Muscle of arm (tissue), 1 donor: ENCODE measurements at regions not wholly inside any gene's neighbourhood (a gene's known extent, or its start where the extent isn't known, plus 50 kb on each side); places are given as distances from the start of the nearest gene placed in this dataset.

Experiments used
- DNase-seq: peaks from one replicate; pipeline ENCODE4 v3.0.0-alpha.2; 2013

DNA sequence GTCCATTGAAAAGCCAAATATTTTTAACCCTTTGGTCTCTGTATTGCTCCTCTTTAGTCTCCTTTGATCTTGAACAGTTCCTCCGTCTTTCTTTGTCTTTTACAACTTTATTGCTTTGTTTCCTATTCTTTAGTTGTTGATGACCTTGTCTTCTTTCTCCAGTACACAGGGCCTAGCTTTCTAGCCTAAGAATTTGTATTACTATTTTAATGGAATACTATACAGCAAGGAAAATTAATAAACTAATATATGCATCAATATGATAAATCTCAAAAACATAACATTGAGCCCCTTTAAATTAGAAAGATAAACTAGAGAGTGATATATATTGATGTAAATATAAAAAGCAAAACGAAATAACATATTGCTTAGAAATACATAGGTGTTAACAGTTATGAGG lies 88.7 kb downstream of the NR1D2 start:
- no peak for DNase-seq

- no peak for DNase-seq
Observed at GRCh38 chr3:24034464-24034863, 89.4 kb downstream of the NR1D2 start.

GRCh38 chr3:24037971-24038370 lies 92.9 kb downstream of the NR1D2 start:
- DNase-seq: no peak

GRCh38 chr3:24040311-24040710 lies 95.2 kb downstream of the NR1D2 start:
- DNase-seq: no peak

- DNase-seq: peak; percentile 77
Observed at GRCh38 chr3:24042174-24043059, 97.3 kb downstream of the NR1D2 start.

- no peak for DNase-seq
Observed at GRCh38 chr3:24043168-24043567, 98.1 kb downstream of the NR1D2 start.

GRCh38 chr3:24043985-24044384 lies 98.9 kb downstream of the NR1D2 start:
- no peak for DNase-seq

DNA sequence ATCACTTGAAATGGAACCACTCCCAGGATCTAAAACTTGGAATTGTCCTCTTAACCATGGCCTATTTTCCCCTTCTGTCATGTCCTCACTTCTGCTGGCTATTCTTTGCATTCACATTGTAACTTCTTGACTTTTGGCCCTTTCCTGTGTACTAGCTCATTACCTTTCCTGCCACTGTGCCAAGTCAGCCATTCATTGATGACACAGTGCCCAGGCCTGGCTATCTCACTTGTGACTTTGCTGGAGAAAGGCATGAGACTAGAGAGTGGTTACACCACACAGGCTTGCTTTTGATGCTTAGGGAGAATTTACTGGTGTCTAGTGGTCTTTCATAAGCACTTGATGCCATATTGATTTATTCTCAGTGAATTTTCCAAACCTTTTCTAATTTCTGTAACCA lies 101.1 kb downstream of the NR1D2 start:
- no peak for DNase-seq

DNA sequence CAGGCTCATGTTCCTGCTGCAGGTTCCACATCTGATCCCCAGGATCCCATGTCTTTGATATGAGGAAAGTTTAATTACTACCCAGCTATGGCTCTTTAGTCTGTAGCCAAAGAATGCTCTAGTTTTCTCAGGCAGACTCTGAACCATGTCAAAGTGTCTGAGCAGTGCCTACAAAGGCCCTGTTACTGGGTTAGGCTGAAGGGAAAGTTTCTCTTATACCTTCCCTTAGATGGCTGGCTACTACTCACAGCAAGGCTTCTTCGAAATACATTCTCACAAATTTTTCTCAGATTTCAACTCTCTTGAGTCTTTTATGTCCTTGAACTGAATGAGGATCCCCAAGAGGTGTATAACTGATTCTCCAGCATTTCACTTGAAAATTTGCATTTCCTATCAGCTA lies 102.4 kb downstream of the NR1D2 start:
- no peak for DNase-seq

DNA sequence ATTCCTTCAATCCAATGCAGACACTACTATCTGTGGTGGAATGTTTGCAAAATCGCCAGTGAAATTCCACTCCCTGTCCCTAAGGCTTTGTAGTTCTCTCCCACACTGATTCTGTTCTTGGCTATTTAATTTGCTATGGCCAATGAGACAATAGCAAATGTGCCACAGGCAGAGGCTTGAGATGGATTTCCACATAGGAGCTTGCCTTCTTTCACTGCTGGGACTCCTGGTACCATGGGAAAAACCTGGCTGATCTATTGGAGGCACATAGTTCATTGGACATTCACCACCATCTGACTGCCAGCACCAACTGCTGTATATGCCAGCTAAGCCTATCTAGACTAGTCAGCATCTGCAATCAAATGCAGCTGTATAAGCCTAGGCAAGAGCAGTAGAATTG lies 103.8 kb downstream of the NR1D2 start:
- DNase-seq: no peak

DNA sequence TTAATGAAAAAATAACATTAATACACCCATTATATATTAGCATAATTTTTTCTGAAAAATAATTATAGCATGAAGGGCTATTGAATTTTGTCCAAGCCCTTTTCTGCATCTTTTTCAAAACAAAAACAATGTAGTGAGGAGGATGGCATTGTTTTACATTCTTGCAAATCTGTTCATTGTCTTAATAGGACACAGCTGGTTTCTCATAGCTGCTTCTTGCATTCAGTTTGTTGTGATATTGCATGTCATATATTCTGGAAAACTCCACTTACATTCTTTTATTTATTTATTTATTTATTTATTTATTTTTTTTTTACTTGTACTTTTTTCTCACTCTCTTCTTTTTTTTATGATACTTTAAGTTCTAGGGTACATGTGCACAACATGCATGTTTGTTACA lies 107.4 kb downstream of the NR1D2 start:
- no peak for DNase-seq

DNA sequence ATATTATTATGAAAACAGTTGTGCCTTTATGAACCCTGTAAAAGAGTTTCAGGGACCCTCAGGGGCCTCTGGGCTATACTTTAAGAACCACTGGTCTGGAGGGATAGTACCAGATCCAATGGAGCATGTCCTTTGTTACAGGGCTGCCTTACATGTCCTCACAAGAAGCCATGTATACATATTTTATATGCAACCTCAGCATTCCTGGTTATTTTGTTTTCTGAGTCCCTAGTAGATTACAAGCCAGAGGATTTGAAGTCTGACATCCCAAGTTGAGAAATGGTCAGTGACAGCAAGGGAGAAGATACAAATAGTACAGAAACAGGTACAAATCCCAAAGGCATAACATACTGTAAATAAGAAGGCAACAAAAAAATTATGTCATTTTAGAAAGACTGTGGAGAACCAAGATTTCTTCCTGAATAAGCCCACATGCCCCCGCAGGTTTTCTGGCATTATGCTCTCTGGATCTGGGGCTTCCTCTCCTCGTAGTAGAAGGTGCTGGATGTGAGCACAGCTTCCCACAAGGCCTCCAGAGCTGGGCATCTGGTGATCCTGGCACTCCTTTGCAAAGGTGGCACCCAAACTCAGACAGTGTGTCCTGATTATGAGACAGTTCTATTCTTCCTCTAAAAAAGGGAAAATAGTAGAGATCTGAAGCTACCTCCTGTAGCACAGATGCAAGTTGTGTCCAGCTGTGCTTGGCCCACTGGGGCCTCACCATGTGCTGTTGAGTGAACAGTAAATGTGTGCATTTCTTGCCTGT lies 114.0 kb downstream of the NR1D2 start:
- no peak for DNase-seq

DNA sequence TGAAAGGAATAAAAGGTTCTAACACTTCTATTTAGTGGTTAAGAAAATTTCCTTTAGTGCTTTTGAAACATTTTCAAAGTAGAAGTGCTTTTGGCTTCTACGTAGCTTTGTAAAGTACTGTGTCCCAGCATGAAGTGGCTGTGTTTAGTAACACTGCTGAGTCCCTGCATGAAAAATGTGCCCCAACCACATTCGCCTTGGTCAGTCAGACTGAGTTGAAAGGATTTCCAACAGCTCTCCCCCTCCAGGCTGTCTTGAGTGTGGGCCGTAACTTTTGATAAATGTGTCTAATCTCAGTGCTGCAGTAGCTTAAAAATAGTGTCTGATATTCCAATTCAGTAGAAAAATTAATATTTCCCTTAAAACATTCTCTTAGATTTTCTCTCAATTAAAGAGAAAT lies 115.0 kb downstream of the NR1D2 start:
- no peak for DNase-seq

- DNase-seq: no peak
Observed at GRCh38 chr3:24062916-24063315, 117.8 kb downstream of the NR1D2 start.
